HG02973 (cell line): ENCODE measurements at regions not wholly inside any gene's neighbourhood (a gene's known extent, or its start where the extent isn't known, plus 50 kb on each side); places are given as distances from the start of the nearest gene placed in this dataset.

Experiments
- ATAC-seq: cut with Tn5 transposase; IDR thresholded peaks from one replicate; pipeline ENCODE4 v1.9.1; 2021; ENCODE audit warnings: moderate library complexity; ENCODE audit not compliant: unreplicated experiment

DNA sequence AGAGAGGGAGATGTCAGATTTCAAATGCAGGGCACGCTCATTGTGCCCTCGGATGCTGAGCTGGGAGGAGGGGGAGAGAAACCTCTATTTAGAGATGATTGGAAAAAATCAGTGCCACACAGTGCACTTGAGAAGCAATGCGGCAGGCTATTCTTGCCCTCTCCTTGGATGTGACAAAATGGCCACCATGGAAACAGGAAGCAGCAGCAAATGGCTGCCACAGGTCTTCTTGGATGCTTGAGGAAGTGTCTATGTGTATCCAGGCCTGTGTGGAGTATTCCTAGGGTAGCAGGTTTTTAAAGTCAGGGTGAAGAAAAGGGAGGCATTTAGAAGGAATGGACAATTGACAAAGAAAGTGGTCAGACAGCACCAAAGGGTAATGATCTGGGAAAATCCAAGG lies 340.1 kb upstream of the ZFHX3 start:
- ATAC-seq = no peak

DNA sequence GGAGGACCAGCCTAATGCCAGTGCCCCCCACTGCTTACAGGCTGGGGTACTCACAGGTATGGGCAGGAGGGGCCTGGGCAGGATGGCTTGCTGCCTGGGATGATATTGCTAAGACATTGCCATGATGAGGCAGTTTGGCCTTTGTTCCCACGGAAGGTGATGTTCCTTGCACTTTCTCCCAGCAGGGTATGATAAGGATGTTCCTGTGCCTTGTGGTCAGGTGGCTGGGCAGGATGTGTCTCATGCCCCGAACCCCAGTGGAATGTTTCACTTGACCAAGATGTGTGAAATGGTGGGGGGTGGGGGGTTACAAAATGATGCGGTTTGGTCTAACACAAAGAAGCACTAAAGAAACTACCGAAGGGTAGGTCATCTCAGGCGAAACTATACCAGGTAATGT lies 337.8 kb upstream of the ZFHX3 start:
- no peak for ATAC-seq

DNA sequence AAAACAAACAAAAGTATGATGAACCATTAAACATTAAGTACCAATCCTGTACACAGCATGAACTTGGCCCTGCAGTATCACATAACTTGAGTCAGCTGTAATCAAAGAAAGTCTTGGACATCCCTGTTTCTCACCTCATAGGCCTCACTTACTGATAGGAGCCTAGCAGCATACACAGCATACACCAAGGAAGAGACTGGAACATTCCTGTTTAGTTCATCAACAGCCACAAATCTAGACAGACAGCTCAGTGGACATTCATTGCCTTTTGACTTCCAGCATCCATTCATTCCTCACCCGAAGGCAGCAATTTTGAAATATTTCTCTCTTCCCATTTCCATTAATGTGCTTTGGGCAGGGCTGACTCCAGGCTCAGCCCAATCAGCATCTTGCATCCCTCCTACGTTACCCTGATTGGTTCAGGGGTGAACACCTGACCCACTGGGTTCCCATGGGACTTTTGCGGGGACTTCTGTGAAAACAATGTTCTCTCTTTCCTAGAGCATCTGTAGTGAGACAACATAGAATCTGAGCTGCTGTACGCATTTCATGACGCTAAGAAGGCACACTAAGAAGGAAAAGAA lies 336.7 kb upstream of the ZFHX3 start:
- ATAC-seq = no peak

DNA sequence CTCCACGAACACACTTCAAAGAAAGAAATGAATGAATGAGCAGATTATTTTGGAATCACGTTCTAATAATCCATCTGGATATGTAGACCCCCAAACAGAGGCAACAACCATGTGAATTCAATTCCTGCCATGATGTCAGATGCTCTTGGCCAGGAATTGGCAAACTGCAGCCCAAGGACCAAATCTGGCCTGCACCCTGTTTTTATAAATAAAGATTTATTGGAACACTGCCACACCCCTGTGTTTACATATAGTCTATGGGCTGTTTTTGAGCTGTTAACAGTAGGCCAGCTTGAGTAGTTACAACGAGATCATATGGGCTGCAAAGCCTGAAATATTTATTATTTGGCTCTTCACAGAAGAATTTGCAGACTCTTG lies 336.0 kb upstream of the ZFHX3 start:
- no peak for ATAC-seq

DNA sequence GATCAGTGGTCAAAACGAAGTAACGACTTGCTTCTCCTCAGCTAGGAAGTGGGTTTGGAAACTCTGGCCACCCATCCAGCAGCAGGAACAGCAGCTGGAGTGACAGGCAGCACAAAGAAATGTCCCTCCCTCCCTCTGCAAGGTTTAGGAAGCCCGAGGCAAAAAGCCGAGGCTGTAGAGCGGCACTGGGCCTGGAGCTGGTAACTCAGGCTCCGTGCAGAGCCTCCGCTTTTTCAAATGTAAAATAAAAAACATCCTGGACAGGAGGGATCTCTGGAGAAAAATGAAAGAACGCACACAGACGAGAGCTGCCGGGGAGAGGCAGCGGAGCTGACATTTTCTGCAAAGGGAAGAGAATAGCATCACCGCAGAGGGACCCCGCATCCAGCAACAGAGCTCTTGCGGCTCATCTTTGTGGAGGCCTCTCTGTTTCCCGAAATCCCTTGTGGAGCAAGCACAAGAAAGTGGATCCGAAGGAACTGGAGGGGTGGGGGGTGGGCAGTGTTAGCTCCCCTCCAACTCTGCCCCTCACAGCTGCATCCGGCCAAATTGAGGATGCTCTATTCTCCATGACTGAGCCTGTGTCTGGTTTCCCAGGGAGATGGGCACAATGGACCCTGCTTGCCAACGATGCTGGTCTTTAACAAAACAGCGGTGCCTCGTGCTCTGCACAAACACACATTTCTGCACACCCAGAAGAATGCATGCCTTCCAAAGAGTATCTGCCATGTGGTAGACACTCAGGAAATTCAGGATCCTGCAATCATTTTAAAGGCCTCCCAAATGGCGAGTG lies 335.5 kb upstream of the ZFHX3 start:
- ATAC-seq = no peak

DNA sequence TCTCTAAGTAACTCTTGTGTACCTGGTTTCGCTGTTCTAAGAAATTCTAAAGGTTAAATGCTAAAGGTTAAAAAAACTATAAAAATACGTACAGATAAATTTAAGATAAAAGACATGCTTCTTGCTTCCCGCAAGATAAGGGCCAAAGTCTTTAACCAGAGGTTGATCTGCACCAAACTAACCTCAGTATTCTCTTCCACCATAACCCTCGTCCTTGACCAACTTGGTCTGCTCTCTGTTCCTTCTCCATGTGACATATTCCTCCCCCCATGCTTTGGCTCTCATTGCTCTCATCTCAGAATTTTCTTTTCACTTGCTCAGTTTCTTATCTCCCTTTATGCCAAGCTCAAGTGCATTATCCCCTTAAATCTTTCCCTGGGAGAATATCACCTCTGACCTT lies 330.5 kb upstream of the ZFHX3 start:
- no peak for ATAC-seq

DNA sequence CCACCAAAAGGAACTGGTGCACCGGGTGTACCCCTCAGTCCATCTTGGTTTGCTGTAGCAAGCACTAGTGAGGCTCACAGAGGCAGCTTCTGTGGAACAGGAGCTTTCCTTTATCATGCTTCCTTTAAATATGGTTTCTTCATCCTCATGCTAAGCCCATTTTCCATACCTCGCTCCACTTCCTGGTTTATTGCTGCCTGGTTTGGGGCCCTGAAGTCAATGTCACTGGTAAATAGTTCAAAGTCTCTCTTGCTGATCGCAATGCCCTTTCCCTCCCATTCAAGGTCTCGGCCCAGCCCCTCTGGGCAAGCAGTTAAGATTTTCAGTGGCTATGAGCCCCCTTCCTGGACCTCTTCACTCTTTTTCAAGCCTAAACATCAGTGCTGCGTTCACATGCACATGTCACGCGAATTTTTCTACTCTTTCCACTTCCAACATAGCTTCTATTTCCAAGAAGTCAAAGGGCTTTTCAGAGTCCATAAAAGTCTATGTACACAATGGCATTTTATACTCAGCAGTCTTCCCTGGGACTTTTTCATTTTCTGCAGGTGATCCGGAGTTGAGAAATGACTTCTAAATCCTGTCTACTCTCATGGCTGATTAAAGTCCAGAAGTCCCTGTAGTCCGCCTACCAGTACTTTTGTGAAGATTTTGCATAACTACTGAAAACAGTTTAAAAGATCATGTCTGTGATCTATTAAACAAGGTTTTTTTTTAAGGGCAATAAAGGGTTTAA lies 323.8 kb upstream of the ZFHX3 start:
- no peak for ATAC-seq

DNA sequence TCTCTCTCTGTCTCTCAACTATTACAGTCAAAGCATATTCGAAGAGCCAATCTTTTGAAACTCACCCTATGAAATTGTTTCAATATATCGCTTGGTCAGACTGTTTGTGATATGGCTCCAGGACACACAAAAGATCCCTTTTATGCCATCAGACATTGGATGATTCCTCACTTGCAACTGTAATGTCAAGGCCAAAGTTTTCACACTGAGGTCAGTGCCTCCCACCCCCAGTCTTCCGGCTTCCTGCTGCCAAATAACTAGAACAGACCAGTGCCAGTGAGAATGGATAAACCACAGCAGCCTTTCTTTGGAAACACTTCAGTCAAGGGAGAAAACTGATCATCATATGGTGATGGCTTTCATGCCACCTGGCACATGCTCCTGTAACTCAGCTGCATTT lies 321.9 kb upstream of the ZFHX3 start:
- no peak for ATAC-seq

DNA sequence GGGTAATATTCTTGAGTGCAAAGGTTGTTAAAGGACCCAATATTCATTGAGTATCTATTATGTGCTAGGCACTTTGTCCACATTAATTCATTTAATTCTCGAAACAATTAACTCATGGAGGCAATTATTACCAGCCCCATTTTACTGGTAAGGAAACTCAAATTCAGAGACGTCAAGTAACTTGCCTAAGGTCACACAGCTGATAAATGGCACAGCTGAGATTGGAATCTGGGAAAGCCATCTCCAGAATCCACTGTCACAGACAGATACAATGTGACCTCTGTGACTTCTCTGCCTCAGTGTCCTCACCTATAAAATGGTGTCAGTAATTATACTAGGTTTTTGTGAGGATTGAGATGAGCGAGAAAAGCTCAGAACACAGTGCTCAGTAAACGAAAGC lies 320.8 kb upstream of the ZFHX3 start:
- no peak for ATAC-seq

DNA sequence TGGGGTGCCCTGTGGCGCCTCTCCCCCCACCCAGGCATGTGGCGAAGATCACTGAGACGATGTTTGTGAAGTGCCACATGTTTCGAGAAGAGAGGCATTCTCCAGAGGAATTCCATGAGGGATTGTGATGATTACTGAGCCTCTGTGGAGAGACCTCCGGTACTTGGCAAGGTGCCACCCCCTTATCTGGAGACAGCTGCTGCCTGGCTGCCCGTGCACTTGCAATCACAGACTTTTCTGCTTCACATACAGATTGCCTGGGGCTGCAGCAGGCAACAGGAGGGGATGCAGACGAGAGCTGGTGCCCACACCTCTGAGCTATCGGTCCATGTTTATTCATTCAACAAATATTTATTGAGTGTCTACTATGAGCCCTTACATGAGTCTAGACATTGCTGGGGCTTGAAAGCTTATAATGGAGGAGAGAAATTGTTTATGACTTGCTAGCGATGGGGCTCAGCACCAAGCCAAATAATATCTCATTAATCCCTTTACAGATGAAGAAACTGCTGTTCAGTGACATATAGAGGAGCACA lies 317.2 kb upstream of the ZFHX3 start:
- ATAC-seq = no peak

DNA sequence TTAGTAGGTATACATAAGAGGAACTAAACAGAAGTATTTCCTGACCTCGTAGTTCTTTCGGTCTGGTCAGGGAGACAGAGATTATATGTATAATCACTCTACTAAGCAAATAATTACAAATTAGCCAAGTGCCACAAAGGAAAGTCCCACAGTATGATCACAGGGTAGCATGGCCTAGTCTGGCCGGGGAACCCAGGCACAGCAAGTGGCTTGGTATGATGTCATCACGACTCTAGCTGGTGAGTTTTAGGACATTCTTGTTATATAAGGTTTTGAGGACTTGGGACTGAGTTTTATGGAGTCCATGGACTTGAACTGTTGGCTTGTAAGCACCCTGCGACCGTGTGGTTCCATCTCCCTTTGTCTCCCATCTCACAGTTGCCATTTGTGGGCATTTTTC lies 316.5 kb upstream of the ZFHX3 start:
- no peak for ATAC-seq

DNA sequence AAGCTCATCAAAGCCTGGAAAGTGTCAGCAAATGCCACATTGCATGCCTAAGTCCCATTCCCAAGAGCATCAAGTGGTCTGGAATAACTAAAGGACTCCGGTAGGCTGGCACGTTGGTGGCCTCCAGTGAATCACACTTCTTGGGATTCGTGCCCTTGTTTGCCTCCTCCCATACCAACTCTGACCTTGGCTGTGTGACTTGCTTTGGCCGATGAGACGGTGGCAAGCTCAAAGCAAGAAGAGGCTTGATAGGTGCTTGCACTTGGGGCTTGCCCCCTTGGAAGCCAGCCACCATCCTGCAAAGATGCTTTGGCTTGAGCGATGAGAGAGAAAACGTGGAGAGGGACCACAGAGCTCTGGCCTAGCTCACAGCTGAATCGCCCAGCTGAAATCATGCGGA lies 313.1 kb upstream of the ZFHX3 start:
- no peak for ATAC-seq

DNA sequence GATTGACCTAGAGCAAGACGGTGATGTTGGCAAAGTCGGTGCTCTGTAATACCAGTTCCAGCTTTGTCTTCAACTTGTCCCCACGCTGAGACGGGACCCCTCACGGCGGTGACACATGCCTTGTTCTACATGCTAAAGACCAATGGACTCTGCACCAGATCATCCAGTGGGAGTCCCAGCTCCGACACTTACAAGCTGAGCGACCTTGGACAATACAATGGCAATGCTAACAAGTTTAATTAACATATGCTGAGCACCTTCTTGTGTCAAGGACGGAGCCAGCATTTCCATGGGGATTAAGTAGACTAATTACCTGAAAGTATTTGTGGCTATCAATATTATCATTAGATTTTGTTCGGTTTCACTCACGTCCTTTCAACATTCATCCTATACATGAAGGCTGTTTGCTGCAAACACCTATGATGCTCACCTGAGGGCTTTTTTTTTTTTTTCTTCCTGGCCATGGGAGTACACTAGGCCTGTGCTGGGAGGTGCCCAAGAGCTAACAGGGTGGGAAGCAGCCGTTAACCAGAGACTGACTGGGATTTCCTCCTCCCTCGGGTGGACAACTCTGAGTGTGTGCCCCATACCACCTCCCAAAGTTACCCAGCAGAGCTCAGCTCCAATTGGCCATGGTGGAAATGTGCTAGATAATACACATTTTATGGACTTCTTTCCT lies 308.6 kb upstream of the ZFHX3 start:
- ATAC-seq = no peak

DNA sequence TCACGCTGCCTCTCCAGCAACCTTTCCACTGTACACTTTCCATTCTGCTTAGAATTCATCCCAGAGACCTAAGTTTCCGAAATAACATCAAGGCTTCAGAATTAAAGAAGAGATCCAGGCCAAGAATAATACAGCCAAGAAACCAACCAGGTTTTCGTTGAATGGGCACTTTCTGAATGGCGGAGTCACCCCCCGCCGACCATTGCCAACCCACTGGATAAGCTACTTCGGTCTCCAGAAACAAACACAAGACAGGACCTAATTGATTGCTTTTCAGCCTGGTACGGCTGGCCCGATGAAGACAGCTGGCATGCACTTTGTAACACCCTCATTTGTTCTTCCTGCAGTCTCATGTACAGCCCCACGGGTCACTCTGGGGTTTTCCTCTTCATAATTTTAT lies 308.1 kb upstream of the ZFHX3 start:
- no peak for ATAC-seq

DNA sequence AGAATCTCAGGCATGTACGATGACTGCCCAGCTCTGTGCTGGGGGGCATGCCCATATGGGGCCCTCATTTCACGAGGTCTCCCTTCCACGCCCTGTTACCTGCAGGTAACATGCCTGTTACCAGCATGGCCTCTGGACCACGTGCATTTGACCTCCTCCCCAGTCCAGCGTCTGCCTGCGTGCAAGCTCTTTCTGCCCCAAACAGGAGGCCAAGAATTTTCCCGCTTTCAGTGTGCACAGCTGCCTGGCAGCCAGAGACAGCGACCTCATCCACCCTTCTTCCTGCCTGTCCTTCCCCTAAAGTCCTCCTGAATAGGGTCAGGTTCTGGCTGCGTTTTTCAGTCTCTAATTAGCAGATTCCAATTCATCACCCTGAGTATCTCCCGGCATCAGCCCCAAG lies 306.5 kb upstream of the ZFHX3 start:
- ATAC-seq = no peak

DNA sequence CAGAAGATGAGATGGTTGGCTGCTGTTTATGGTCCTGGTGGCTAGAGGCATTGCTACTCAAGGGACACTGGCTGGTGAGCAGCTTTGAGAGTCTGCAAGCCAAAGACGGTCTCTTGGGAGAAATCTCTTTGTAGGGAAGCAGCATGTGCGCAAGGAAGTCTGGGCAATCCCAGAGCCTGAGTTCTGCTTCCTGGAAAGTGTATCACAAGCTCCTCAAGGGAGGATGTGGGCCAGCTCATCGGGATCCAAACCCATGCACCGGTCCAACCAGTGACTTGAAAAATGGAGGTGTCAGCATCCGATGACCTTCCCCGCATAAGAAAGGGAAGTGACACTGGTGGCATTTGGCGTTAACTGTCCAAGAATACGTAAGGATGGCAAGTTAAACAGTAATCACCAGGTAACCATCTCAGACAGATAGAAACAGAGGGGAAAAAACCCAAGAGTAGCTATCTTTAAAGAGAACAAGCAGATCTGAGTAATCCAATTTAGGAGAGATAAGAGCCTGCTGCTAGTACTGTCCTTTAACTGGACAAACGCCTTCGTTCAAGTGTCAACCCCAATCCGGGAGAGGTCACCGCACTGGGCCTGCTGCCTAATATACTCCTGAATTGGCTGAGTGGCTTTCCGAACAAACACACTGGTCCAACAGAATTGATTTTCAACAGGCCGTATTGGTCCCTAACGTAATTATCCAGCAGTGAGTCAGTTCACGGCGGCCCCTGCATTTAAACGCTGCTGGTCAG lies 303.0 kb upstream of the ZFHX3 start:
- no peak for ATAC-seq

DNA sequence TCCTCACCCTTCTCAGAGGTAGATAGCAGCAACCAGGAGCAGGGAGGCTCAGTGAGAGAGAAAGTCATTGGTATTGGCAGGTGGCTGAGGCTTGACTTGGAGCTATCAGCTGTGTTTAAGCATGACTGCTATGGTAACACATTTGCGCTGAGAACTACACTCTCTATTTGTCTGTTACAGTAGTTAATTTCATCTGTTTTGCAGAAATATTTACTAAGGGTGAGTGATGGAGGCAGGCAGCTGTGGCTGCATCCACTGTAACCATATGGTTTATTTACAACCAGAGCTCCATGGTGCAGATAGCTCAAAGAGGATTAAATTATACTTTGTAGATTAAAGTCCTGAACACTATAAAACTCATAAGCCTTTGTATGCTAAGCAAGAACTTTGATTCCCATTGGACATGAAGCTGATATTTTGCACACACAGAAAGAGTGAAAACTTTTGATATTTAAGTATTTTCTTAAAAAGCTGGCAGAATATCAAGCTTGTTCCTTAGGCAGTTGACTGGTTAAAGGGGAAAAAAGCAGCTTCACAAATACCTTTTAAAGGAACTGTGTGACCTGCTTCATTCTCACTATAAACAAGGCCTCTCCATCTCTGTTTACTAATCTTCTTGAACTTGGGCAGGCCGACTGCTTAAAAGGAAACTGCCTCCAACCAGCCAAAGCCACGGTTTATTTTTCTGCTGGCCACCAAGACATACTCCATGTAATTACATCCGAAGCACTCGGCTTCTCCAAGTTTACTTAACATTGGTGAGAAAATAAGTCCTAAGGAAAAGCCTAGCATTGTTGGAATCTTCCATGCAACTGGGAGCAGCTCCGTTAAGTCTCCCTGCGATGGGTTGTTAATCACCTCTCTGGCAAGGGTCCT lies 299.8 kb upstream of the ZFHX3 start:
- ATAC-seq = no peak

DNA sequence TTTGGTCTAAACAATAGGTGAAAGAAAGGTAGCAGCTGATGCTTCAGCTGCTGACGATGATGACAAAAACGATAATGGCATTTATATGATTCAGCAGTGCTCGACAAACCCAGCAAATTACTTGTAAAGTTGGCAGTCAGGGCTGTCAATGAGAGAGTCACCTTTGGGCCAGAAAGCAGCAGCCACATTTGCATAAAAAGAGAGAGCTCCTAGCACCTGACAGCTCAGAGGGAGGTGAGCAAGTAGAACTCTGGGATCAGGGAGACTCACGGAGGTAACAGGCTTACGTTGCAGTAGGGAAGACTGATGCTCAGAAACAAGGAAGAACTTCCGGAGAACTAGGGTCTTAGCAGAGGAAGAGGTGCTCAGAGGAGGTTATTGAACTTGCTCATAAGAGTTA lies 291.9 kb upstream of the ZFHX3 start:
- ATAC-seq = no peak

DNA sequence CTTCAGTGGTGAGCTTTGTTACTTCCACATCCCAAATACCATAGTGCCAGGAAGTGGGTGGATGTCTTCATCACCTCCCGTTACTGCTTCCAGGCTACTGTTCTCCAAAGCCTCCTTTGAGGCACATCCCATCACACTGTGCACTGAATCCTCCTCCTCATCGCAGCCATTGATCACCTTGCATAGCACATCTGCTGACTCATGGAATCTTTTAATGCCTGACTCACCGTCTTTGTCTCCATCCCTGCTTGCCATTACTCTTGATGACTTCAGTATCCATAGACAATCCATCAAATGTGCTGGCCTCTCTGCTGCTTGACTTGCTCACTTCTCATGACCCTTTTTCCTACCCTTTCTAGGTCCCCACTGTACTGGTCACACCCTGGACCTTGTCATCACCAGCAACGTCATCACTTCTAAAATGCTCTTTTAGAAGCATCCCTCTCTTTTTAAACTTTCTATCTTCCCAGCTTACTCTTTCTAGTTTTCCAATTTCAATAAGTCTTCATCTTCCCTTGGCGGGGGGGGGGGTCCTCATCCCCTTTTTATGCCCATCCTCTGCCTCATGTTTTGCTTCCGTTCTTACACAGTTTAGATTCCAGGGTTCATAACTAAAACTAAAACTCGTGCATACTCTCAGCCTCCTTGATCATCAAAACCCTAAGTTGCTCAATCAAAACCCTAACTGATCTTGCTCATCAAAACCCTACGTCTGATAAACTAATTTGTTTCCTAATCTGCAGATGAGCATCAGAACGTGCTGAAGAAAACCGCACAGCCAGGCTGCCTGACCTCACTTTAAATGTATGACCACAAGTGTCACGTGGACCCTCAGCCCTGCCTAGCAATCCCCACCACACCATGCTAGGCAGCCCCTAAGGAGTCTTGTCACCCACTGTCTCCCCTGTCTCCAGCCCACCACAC lies 289.7 kb upstream of the ZFHX3 start:
- no peak for ATAC-seq
